LNCaP clone FGC (cell line): ENCODE measurements at regions not wholly inside any gene's neighbourhood (a gene's known extent, or its start where the extent isn't known, plus 50 kb on each side); places are given as distances from the start of the nearest gene placed in this dataset.

Experiments
- DNase-seq: peaks from one replicate; pipeline ENCODE4 v3.0.0-alpha.2; 2011; ENCODE audit warnings: low read depth
- H3K4me3 ChIP-seq: 2 replicates; pipeline ENCODE4 v1.5.1; 2011; ENCODE audit warnings: mild to moderate bottlenecking, low read depth, low read length, control low read depth
- CTCF ChIP-seq: IDR thresholded peaks from 2 replicates; pipeline ENCODE4 v1.5.1; 2012; ENCODE audit warnings: mild to moderate bottlenecking; ENCODE audit not compliant: control insufficient read depth, insufficient read depth; ENCODE audit errors: extremely low read depth

GRCh38 chr12:92606956-92607355 lies 95.8 kb upstream of the PLEKHG7 start:
- DNase-seq: no peak
- TF ChIP-seq CTCF: no peak
- H3K4me3 ChIP-seq: no peak overlapping the region

GRCh38 chr12:92605621-92606170 lies 97.1 kb upstream of the PLEKHG7 start:
- H3K4me3 ChIP-seq: no peak overlapping the region
- TF ChIP-seq CTCF: no peak
- DNase-seq: no peak

GRCh38 chr12:92604786-92605185 lies 98.0 kb upstream of the PLEKHG7 start:
- DNase-seq: no peak
- no peak overlapping the region for H3K4me3 ChIP-seq
- TF ChIP-seq CTCF: no peak

DNA sequence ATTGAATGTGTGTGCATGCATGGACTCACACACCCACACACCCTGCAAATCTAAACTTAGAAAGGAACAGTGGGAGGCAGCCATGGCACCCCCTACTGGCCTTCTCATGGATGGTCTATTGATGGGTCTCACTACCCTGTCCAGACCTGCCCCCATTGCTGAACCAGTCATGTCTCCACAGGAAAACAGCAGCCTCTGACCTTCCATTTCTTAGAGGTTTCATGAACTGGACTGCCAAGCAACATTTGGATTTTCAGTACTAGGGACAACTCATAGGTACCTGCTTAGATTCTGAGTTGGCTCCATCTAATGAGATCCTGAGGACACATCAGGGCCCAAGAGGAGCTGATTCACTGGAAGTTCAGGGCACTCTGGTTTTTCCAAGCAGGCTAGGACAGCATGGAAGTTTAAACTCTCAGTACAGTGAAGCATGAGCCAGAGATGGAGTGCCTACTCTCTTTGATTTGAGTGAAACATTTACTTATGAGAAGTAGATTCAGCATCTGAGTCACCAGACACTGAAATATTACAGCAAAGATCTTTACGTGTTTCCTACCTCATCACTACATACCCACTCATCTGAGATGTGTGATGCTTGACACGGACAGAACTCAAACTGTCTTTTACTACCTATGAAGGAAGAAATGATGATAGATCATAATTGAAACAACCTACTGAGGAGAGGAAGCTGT lies 98.9 kb upstream of the PLEKHG7 start:
- H3K4me3 ChIP-seq: no peak overlapping the region
- no peak for DNase-seq
- TF ChIP-seq CTCF: no peak

- no peak for TF ChIP-seq CTCF
- H3K4me3 ChIP-seq: no peak overlapping the region
- peak; percentile 72 for DNase-seq
These were observed 99.7 kb upstream of the PLEKHG7 start for GRCh38 chr12:92602930-92603623.

DNA sequence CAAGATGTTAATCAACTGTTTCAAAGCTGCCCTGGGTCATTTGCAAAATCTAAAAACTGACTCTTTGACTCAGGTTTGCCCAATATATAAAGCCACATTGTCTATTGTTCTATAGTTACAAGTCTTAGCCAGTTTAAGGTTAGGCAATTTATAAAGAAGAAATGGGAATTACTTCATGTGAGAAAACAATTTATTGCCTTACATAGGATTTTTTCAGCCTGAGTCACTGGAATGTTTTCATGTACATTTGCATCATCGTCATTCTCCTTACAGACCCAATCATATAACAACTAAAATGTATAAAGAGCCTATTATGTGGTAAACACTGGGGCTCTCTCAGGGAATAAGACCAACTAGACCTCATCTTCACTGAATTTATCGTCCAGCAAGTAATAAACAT lies 100.3 kb upstream of the PLEKHG7 start:
- no peak overlapping the region for H3K4me3 ChIP-seq
- DNase-seq: no peak
- TF ChIP-seq CTCF: no peak
